ENCODE measurements at regions not wholly inside any gene's neighbourhood (a gene's known extent, or its start where the extent isn't known, plus 50 kb on each side); places are given as distances from the start of the nearest gene placed in this dataset.

DNA sequence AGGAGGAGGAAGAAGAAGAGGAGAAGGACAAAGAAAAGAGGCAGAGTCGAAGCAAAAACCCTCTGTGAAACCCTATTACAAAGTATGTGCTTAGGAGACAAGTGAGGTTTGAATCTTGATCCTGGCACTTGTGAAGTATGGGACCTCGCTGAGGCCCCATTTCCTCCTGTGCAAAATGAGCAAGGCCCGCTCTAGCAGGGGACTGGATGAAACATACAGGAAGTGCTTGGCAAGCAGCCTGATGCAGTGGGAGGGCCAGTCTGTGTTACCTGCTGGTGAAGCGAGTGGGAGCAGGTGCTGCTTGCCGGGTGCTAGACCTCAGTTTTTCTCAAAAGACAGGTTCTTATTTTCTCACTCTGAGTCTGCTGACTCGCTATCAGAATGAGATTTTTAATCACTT is 150.4 kb downstream of the JCAD start:
- no peak overlapping the region for H3K9ac ChIP-seq (ENCODE audit: low read length)
- H3K9me3 ChIP-seq (ENCODE audit: control insufficient read depth, insufficient read depth, low read depth, low read length) = peaks cover 5% of the 10 kb centered on the region; the same call in 1 of the 2 replicates
- no peak overlapping the region for H3K4me3 ChIP-seq (ENCODE audit: low read depth, low read length)
- no peaks in the 10 kb centered on the region for H3K36me3 ChIP-seq (ENCODE audit: control insufficient read depth, insufficient read depth, low read length)
- H3K27me3 ChIP-seq (ENCODE audit: control insufficient read depth, insufficient read depth, low read length) = no peaks in the 10 kb centered on the region
- no peak overlapping the region for H3K27ac ChIP-seq (ENCODE audit: low read depth, low read length)
- H3K4me1 ChIP-seq (ENCODE audit: control insufficient read depth, insufficient read depth, low read length) = no peaks in the 10 kb centered on the region

DNA sequence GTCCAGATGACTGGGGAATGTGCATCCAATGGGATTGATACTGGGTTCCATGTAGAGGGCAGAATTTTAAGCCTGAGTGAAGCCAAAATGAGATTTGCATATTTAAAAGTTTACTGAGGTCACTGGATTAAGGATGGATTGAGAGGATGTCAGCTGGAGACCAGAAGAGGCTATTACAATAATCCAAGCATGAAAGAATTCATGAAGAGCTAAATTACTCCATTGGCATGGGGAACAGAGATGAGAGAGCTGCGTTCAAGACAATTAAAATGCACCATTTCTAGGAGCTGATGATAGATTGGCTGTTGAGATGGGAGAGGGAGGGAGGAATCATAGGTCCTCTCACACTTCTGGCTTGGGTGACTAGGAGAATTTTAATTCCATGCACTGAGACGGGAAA is 158.5 kb downstream of the JCAD start:
- H3K4me1 ChIP-seq (ENCODE audit: control insufficient read depth, insufficient read depth, low read length) = peaks cover under 1% of the 10 kb centered on the region; the same call in 1 of the 2 replicates
- H3K27me3 ChIP-seq (ENCODE audit: control insufficient read depth, insufficient read depth, low read length) = no peaks in the 10 kb centered on the region
- no peaks in the 10 kb centered on the region for H3K9me3 ChIP-seq (ENCODE audit: control insufficient read depth, insufficient read depth, low read depth, low read length)
- no peak overlapping the region for H3K9ac ChIP-seq (ENCODE audit: low read length)
- H3K36me3 ChIP-seq (ENCODE audit: control insufficient read depth, insufficient read depth, low read length) = no peaks in the 10 kb centered on the region
- H3K27ac ChIP-seq (ENCODE audit: low read depth, low read length) = no peak overlapping the region
- H3K4me3 ChIP-seq (ENCODE audit: low read depth, low read length) = no peak overlapping the region

DNA sequence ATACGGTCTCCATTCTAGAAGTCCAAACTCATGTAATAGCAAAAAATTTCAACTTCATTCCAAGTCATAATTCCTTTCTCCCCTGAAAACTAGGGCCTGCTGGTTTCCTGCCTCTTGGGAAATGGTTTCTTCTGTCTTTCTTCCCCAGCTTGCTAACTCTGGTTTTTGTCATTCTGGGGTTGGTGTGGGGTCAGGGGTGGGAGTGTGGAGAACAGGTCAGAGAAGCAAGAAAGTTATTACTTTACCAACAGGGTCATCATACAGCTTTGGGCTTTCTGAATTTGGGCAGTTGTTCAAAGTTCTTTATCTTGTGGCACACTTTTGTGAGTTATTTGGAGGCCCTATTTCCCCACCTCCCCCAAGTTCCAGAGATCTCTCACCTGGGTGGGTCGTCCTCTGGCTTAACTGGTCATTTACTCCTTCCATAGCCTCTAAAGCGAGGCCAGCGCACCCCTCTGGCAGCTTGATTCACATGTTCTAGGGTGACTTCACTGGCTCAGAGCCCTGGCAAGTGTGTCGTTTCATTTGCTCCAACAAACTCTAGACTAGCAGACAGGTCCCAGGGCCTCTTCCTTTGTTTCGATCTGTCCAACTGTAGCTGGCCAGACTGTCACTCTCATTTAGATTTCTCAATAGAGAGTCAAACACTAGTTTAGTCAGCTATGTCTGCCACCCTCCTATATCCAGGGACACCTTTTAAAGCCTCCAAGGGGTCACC is 161.2 kb downstream of the JCAD start:
- H3K27me3 ChIP-seq (ENCODE audit: control insufficient read depth, insufficient read depth, low read length) = no peaks in the 10 kb centered on the region
- no peak overlapping the region for H3K4me3 ChIP-seq (ENCODE audit: low read depth, low read length)
- H3K9ac ChIP-seq (ENCODE audit: low read length) = no peak overlapping the region
- no peaks in the 10 kb centered on the region for H3K9me3 ChIP-seq (ENCODE audit: control insufficient read depth, insufficient read depth, low read depth, low read length)
- peaks cover 7% of the 10 kb centered on the region; the same call in 1 of the 2 replicates for H3K4me1 ChIP-seq (ENCODE audit: control insufficient read depth, insufficient read depth, low read length)
- H3K36me3 ChIP-seq (ENCODE audit: control insufficient read depth, insufficient read depth, low read length) = no peaks in the 10 kb centered on the region
- H3K27ac ChIP-seq (ENCODE audit: low read depth, low read length) = no peak overlapping the region

DNA sequence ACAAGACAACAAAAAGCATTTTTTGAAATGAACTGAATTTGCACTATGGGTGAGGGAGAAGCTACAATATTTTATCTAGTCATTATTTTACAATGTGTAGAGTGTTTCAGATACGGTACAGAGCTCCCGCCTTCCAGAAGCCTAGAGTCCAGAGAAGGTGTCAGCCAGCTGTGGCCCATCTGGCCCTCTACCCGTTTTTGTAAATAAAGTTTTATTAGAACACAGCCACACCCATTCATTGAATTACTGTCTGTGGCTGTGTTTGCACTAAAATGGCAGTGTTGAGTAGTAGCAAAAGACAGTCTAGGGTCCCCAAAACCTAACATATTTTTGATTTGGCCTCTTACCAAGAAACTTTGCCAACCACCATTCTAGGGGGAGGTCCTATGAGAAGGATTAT is 162.0 kb downstream of the JCAD start:
- Histone ChIP-seq H3K4me1 (ENCODE audit: control insufficient read depth, insufficient read depth, low read length) (peaks cover 7% of the 10 kb centered on the region; the same call in 1 of the 2 replicates), H3K27me3 (ENCODE audit: control insufficient read depth, insufficient read depth, low read length) (no peaks in the 10 kb centered on the region), H3K9me3 (ENCODE audit: control insufficient read depth, insufficient read depth, low read depth, low read length) (no peaks in the 10 kb centered on the region), H3K36me3 (ENCODE audit: control insufficient read depth, insufficient read depth, low read length) (no peaks in the 10 kb centered on the region), H3K9ac (ENCODE audit: low read length) (no peak overlapping the region), H3K27ac (ENCODE audit: low read depth, low read length) (no peak overlapping the region), H3K4me3 (ENCODE audit: low read depth, low read length) (no peak overlapping the region)

DNA sequence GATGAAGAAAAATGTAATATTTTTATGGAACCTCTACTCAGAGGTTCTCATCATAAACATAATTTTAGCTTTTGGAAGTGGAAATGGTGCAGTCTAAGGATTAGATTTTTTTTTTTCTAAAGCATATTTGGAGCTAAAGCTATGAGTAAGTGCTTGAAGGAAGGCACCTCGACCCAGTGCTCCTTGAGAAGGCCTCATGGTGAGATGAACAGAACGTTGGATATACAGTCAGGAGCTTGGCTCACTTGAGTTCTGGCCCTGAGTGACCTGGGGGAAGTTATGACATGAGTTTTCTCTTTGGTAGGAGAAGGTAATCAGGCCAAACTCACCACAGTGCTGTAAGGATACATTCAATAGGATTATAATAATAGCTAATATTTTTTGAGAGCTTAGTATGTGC is 163.3 kb downstream of the JCAD start:
- no peak overlapping the region for H3K4me3 ChIP-seq (ENCODE audit: low read depth, low read length)
- no peaks in the 10 kb centered on the region for H3K36me3 ChIP-seq (ENCODE audit: control insufficient read depth, insufficient read depth, low read length)
- H3K27ac ChIP-seq (ENCODE audit: low read depth, low read length) = no peak overlapping the region
- no peak overlapping the region for H3K9ac ChIP-seq (ENCODE audit: low read length)
- no peaks in the 10 kb centered on the region for H3K9me3 ChIP-seq (ENCODE audit: control insufficient read depth, insufficient read depth, low read depth, low read length)
- no peaks in the 10 kb centered on the region for H3K27me3 ChIP-seq (ENCODE audit: control insufficient read depth, insufficient read depth, low read length)
- H3K4me1 ChIP-seq (ENCODE audit: control insufficient read depth, insufficient read depth, low read length) = peaks cover 7% of the 10 kb centered on the region; the same call in 1 of the 2 replicates

DNA sequence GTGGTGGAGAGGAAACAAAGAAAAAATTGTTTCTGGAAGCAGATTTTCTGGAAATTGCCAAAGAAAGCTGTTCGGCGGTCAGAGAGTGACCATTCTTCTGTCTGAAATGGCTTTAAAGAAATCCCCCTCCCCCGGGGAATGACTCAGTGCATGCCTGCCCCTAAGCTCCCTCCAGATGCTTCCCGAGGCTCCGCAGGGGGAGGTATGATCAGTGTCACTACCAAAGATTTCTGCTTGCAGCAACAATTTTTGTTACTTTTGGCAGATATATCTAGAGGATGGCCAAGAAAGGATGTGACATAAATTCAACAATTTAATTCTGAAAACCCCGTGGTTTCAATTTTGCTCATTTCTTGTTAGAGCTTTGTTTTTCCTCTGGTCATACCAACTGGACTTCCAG is 163.9 kb downstream of the JCAD start:
- no peaks in the 10 kb centered on the region for H3K9me3 ChIP-seq (ENCODE audit: control insufficient read depth, insufficient read depth, low read depth, low read length)
- H3K27ac ChIP-seq (ENCODE audit: low read depth, low read length) = no peak overlapping the region
- peaks cover 7% of the 10 kb centered on the region; the same call in 1 of the 2 replicates for H3K4me1 ChIP-seq (ENCODE audit: control insufficient read depth, insufficient read depth, low read length)
- no peaks in the 10 kb centered on the region for H3K36me3 ChIP-seq (ENCODE audit: control insufficient read depth, insufficient read depth, low read length)
- no peak overlapping the region for H3K4me3 ChIP-seq (ENCODE audit: low read depth, low read length)
- H3K27me3 ChIP-seq (ENCODE audit: control insufficient read depth, insufficient read depth, low read length) = no peaks in the 10 kb centered on the region
- H3K9ac ChIP-seq (ENCODE audit: low read length) = no peak overlapping the region

DNA sequence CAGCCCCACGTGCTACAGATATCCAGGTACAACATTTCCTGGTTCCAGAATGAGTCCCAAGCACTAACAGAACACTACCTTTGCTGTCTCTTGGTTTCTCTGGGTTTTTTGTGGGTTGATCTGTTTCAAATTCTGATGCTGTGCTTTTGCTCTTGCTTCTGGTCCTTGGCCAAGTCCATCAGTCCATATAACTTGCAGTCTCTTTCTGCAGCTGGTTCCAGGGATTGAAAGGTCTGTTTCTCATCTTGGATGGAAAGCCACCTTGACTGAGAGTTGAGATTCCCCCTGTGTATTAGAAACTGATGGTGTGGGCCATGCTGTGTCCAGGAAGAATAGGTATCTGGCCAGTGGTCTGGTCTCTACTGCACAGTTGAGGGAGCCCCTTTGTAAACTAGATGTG is 171.1 kb downstream of the JCAD start:
- no peaks in the 10 kb centered on the region for H3K4me1 ChIP-seq (ENCODE audit: control insufficient read depth, insufficient read depth, low read length)
- no peak overlapping the region for H3K9ac ChIP-seq (ENCODE audit: low read length)
- H3K36me3 ChIP-seq (ENCODE audit: control insufficient read depth, insufficient read depth, low read length) = no peaks in the 10 kb centered on the region
- H3K4me3 ChIP-seq (ENCODE audit: low read depth, low read length) = no peak overlapping the region
- H3K27me3 ChIP-seq (ENCODE audit: control insufficient read depth, insufficient read depth, low read length) = no peaks in the 10 kb centered on the region
- no peaks in the 10 kb centered on the region for H3K9me3 ChIP-seq (ENCODE audit: control insufficient read depth, insufficient read depth, low read depth, low read length)
- no peak overlapping the region for H3K27ac ChIP-seq (ENCODE audit: low read depth, low read length)

DNA sequence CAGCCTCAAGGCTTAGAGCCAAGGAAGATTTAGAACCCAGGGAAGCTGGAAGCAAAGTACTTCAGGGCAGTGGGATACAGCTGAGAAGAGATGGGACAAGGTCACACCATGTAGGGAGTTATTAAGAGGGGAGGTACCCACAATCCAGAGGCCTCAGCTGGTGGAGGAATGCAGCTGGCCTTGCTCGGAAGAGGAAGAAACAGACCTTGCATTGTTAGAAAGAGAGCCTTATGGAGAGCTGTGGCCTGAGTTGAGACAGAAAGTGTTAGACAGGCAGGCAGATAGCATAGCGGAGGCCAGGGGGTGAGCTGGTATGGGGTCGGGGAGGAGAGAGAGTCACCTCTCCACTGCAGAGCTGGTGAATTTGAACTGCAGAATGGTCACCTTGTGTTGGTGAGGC is 173.1 kb downstream of the JCAD start:
- H3K9me3 ChIP-seq (ENCODE audit: control insufficient read depth, insufficient read depth, low read depth, low read length) = no peaks in the 10 kb centered on the region
- no peaks in the 10 kb centered on the region for H3K27me3 ChIP-seq (ENCODE audit: control insufficient read depth, insufficient read depth, low read length)
- no peaks in the 10 kb centered on the region for H3K36me3 ChIP-seq (ENCODE audit: control insufficient read depth, insufficient read depth, low read length)
- H3K4me3 ChIP-seq (ENCODE audit: low read depth, low read length) = no peak overlapping the region
- H3K4me1 ChIP-seq (ENCODE audit: control insufficient read depth, insufficient read depth, low read length) = peaks cover 3% of the 10 kb centered on the region; the same call in 1 of the 2 replicates
- no peak overlapping the region for H3K27ac ChIP-seq (ENCODE audit: low read depth, low read length)
- no peak overlapping the region for H3K9ac ChIP-seq (ENCODE audit: low read length)

DNA sequence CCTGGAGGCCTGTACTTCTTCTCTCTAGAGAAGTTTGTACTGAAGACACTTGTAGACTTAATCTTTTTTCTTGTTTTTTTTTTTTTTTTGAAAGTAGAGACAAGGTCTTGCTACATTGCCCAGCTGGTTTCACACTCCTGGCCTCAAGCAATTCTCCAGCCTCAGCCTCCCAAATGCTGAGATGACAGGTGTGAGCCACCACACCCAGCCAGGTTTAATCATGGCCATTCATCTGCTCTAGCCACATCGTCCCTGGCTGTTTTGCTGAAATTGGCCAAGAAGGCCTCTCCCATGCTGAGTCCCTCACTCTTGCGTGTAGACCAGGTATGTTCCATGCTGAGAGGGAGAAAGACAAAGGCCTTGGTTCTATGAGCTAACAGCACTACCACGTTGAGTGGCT is 176.2 kb downstream of the JCAD start:
- H3K27ac ChIP-seq (ENCODE audit: low read depth, low read length) = no peak overlapping the region
- H3K36me3 ChIP-seq (ENCODE audit: control insufficient read depth, insufficient read depth, low read length) = no peaks in the 10 kb centered on the region
- H3K9ac ChIP-seq (ENCODE audit: low read length) = no peak overlapping the region
- H3K4me1 ChIP-seq (ENCODE audit: control insufficient read depth, insufficient read depth, low read length) = peaks cover 3% of the 10 kb centered on the region; the same call in 1 of the 2 replicates
- no peaks in the 10 kb centered on the region for H3K9me3 ChIP-seq (ENCODE audit: control insufficient read depth, insufficient read depth, low read depth, low read length)
- H3K27me3 ChIP-seq (ENCODE audit: control insufficient read depth, insufficient read depth, low read length) = no peaks in the 10 kb centered on the region
- H3K4me3 ChIP-seq (ENCODE audit: low read depth, low read length) = no peak overlapping the region

DNA sequence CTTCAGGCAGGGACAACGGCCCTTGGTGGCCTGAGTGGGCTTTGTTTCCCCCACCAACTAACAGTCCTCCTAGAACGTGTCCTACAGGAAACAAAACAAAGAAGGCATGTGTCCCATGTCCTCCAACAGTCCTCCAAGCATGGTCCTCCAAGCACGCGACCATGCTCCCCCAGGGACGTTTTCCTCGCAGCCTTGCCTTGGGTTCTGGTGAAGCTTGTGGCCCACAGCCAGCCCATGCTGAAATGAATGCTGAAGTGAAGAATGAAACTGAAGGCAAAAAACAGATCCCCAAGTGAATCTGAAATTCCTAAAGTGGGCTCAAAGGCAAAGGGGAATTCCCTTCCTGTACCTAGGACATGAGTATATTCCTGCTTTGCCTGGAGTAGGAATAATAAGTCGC is 176.6 kb downstream of the JCAD start:
- Histone ChIP-seq H3K9ac (ENCODE audit: low read length) (no peak overlapping the region), H3K27me3 (ENCODE audit: control insufficient read depth, insufficient read depth, low read length) (no peaks in the 10 kb centered on the region), H3K27ac (ENCODE audit: low read depth, low read length) (no peak overlapping the region), H3K9me3 (ENCODE audit: control insufficient read depth, insufficient read depth, low read depth, low read length) (no peaks in the 10 kb centered on the region), H3K36me3 (ENCODE audit: control insufficient read depth, insufficient read depth, low read length) (no peaks in the 10 kb centered on the region), H3K4me1 (ENCODE audit: control insufficient read depth, insufficient read depth, low read length) (peaks cover 3% of the 10 kb centered on the region; the same call in 1 of the 2 replicates), H3K4me3 (ENCODE audit: low read depth, low read length) (no peak overlapping the region)

DNA sequence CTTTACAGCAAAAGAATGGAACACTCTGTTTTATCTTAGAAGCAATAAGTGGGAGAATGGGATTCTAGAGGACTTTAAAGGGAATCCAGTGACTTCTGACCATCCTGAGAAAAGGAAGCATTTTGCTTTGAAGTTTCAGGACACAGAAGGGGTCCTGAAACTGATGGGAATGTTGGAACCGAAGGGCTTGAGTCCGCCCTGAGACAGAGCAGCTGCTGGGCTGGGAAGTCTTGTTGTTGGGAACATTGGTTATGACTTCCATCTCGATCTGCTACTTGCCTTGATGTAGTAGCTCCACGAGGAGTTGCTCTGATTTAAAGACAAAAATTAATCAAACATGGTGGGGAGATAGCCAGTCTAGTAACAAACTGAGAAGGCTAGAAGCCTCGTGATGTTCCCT is 177.6 kb downstream of the JCAD start:
- Histone ChIP-seq H3K36me3 (ENCODE audit: control insufficient read depth, insufficient read depth, low read length) (no peaks in the 10 kb centered on the region), H3K4me3 (ENCODE audit: low read depth, low read length) (no peak overlapping the region), H3K27me3 (ENCODE audit: control insufficient read depth, insufficient read depth, low read length) (no peaks in the 10 kb centered on the region), H3K4me1 (ENCODE audit: control insufficient read depth, insufficient read depth, low read length) (peaks cover 3% of the 10 kb centered on the region; the same call in 1 of the 2 replicates), H3K27ac (ENCODE audit: low read depth, low read length) (no peak overlapping the region), H3K9me3 (ENCODE audit: control insufficient read depth, insufficient read depth, low read depth, low read length) (no peaks in the 10 kb centered on the region), H3K9ac (ENCODE audit: low read length) (no peak overlapping the region)

All from HUES6 (cell line).